ENCODE measurements at regions not wholly inside any gene's neighbourhood (a gene's known extent, or its start where the extent isn't known, plus 50 kb on each side); places are given as distances from the start of the nearest gene placed in this dataset.

- TF ChIP-seq, protein P1, sequence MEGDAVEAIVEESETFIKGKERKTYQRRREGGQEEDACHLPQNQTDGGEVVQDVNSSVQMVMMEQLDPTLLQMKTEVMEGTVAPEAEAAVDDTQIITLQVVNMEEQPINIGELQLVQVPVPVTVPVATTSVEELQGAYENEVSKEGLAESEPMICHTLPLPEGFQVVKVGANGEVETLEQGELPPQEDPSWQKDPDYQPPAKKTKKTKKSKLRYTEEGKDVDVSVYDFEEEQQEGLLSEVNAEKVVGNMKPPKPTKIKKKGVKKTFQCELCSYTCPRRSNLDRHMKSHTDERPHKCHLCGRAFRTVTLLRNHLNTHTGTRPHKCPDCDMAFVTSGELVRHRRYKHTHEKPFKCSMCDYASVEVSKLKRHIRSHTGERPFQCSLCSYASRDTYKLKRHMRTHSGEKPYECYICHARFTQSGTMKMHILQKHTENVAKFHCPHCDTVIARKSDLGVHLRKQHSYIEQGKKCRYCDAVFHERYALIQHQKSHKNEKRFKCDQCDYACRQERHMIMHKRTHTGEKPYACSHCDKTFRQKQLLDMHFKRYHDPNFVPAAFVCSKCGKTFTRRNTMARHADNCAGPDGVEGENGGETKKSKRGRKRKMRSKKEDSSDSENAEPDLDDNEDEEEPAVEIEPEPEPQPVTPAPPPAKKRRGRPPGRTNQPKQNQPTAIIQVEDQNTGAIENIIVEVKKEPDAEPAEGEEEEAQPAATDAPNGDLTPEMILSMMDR (conservative IDR thresholded peaks at IDR 0.05; ENCODE audit: low read depth, low read length) = no peak
- no peak for TF ChIP-seq EZH2 (IDR thresholded peaks at IDR 0.05; ENCODE audit: borderline replicate concordance, low read depth, low read length, poor library complexity, severe bottlenecking)
Measured at GRCh38 chr13:50213526-50213925, 198.3 kb downstream of the KCNRG start.
